ENCODE measurements at regions not wholly inside any gene's neighbourhood (a gene's known extent, or its start where the extent isn't known, plus 50 kb on each side); places are given as distances from the start of the nearest gene placed in this dataset.

DNA sequence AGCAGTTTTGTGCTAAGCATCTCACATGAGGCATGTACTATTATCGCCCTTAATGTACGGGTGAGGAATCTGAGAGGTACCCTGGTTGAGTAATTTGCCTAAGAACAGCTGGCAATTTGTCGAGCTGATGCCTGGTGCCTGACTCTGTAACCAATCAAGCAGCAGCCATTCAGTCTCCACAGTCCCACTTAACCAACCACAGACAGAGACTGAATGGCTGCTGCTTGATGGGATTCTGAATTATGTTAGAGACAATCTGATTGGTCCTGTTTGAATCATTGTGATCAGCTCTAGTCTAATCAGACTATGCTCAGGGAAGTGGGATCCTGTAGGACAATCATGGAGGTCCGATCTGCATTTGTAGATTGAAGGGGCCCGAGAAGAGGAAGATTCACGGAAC lies 447.0 kb downstream of the SHISA9 start:
- TF ChIP-seq, protein P1, sequence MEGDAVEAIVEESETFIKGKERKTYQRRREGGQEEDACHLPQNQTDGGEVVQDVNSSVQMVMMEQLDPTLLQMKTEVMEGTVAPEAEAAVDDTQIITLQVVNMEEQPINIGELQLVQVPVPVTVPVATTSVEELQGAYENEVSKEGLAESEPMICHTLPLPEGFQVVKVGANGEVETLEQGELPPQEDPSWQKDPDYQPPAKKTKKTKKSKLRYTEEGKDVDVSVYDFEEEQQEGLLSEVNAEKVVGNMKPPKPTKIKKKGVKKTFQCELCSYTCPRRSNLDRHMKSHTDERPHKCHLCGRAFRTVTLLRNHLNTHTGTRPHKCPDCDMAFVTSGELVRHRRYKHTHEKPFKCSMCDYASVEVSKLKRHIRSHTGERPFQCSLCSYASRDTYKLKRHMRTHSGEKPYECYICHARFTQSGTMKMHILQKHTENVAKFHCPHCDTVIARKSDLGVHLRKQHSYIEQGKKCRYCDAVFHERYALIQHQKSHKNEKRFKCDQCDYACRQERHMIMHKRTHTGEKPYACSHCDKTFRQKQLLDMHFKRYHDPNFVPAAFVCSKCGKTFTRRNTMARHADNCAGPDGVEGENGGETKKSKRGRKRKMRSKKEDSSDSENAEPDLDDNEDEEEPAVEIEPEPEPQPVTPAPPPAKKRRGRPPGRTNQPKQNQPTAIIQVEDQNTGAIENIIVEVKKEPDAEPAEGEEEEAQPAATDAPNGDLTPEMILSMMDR (IDR thresholded peaks at IDR 0.05), result no peak
- TF ChIP-seq POLR2A (IDR thresholded peaks at IDR 0.05), result no peak
